Hematopoietic multipotent progenitor cell treated with erythropoietin and hydrocortisone succinate and interleukin-3 and kit ligand, for 15 days (in vitro differentiated cells): ENCODE measurements at regions not wholly inside any gene's neighbourhood (a gene's known extent, or its start where the extent isn't known, plus 50 kb on each side); places are given as distances from the start of the nearest gene placed in this dataset.
"Not testable (repeated sequence)": the region's sequence is repeated elsewhere in the genome, so short reads cannot be mapped to it uniquely, and the experiment has no call there.

Experiments
- DNase-seq: peaks from one replicate; pipeline ENCODE4 v3.0.0-alpha.2; 2015; ENCODE audit warnings: low spot score

GRCh38 chr13:65154661-65155447 lies 2075.3 kb downstream of the PCDH9 start:
- no peak for DNase-seq

DNA sequence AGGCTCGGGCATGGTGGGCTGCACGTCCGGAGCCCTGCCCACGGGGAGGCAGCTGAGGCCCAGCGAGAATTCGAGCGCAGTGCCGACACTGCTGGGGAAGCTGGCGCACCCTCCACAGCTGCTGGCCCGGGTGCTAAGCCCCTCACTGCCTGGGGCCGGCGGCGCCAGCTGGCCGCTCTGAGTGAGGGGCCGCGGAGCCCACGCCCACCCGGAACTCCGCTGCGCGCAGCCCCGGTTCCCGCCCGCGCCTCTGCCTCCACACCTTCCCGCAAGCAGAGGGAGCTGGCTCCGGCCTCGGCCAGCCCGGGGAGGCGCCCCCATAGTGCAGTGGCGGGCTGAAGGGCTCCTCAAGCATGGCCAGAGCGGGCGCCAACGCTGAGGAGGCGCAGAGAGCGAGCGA lies 2080.4 kb downstream of the PCDH9 start:
- no peak for DNase-seq

- no peak for DNase-seq
Measured at GRCh38 chr13:65143920-65144319, 2086.2 kb downstream of the PCDH9 start.

DNA sequence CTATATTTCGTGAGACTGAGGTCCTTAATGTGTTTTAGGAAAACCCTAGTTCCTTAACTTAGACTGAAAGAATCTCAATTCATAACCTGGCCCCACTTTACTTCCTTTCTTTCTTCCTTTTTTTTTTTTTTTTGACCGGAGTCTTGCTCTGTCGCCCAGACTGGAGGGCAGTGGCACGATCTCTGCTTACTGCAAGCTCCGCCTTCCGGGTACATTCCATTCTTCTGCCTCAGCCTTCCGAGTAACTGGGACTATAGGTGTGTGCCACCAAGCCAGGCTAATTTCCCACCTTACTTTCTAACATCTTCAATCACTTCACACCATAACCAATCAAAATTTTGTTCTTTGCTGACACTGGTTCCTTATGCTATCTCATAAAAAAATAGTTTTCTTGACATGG lies 2097.0 kb downstream of the PCDH9 start:
- DNase-seq, result no peak

- DNase-seq, result no peak
Measured at GRCh38 chr13:65125236-65125635, 2104.9 kb downstream of the PCDH9 start.

- no peak for DNase-seq
Measured at GRCh38 chr13:65112531-65112941, 2117.6 kb downstream of the PCDH9 start.

GRCh38 chr13:65112123-65112522 lies 2118.0 kb downstream of the PCDH9 start:
- DNase-seq, result no peak

- no peak for DNase-seq
Measured at GRCh38 chr13:65111223-65111622, 2118.9 kb downstream of the PCDH9 start.

- not testable (repeated sequence) for DNase-seq
Measured at GRCh38 chr13:65104436-65104835, 2125.7 kb downstream of the PCDH9 start.

GRCh38 chr13:65103351-65103750 lies 2126.8 kb downstream of the PCDH9 start:
- DNase-seq, result no peak

DNA sequence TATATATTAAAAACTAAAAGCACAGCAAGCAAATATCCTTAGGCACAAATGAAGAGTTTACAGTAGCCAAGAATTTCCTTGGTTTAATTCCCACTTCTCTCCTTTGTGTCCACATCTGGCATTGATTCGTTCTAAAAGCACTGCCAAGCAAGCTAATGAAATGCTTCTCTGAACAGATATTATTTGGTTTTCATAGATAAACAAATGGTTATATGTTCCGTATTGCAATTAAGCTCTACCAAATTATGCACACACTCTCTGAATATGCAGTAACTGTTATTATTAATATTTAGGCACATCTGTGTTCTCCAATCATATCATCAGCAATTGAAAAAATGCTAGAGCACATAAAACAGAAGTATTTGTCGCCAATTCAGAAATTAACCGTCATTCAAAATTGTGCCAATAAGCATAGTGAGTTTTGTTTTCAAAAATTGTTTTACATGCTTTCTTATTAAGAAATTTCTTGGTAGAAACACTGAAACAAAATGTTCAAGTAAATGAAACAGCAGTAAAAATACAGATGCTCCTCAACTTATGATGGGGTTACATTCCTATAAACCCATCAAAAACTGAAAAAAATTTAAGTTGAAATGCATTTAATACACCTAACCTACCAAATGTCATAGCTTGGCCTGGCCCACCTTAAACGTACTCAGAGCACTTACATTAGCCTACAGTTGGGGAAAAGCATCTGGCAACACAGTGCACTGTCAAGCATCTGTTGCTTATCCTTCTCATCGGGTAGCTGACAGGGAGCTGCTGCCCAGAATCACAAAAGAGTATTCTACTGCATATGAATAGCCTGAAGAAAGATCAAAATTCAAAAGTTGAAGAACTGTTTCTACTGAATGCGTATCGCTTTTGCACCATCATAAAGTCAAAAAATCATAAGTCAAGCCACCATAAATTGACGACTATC lies 2134.7 kb downstream of the PCDH9 start:
- DNase-seq, result no peak

DNA sequence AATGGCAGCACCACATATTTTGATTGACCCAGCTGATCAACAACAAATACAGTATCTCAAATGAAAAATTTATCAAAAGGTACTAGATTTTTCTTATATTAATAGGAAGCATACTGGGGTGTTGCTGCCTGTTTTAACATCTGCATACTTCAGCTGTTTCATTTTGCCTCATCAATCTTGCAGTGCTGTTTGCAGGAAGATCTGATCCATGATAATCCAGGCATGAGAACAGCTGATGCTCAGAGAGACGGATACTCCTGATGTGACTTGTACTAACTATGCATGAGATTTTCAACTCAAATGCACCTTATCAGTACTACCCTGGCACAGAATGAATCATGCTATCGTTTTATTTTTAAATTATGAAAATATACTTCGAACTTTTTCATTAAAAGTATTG lies 2136.8 kb downstream of the PCDH9 start:
- DNase-seq, result no peak

- DNase-seq, result no peak
Measured at GRCh38 chr13:65091031-65091430, 2139.1 kb downstream of the PCDH9 start.

GRCh38 chr13:65090186-65090585 lies 2139.9 kb downstream of the PCDH9 start:
- no peak for DNase-seq

DNA sequence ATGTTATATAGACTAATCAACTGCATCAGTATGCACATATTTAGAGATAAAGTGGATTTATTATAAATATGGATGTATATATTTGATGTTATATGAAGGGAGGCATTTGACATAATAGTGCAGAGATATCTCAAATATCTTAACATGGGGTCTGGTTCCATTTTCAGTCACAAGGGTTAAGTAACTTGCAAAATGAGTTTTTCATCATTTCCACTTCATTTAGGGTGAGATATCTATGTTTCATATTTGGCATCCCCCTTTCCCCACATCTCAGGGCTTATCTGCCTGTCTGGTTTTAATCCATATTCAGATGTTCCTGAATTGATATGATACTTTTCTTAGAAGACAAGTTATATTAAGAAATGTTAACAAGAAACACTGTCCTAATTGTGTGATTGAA lies 2141.2 kb downstream of the PCDH9 start:
- no peak for DNase-seq

- DNase-seq, result no peak
Measured at GRCh38 chr13:65085977-65086376, 2144.2 kb downstream of the PCDH9 start.

DNA sequence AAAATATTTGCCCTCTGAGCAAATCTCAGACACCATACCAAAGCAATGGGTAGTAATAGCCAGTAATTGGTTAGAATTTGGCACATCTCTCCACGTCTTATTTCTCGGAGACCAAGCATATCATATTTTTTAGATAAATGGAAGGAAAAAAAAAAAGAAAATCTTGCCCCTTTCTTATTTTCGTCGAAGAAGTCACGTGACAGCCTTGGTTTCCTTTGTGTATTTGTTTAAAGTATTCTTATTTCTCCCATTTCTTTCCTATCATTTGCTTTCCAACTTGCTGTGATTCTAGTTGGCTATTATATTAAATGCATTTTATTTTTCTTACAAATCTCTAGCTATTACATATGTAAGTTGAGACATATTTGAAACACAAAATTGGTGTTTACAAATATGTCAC lies 2155.9 kb downstream of the PCDH9 start:
- DNase-seq, result no peak

DNA sequence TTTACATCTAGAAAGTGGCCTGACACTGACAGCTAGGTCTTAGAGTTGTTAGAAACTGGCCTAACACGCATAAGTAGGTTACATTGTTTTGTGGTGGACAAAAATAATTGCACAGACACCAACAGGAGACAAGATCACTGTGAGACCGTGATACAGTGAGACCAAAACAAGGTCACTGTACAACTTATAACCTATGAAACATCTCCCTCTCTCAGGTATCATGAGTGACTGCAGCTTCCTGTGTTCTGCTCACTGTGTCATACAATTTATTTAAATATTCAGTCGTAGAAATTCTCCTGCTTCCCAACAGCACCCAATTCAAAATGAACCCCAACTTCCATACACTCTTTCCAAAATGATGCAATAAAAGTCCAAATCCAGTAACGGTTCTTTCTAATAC lies 2165.2 kb downstream of the PCDH9 start:
- no peak for DNase-seq

DNA sequence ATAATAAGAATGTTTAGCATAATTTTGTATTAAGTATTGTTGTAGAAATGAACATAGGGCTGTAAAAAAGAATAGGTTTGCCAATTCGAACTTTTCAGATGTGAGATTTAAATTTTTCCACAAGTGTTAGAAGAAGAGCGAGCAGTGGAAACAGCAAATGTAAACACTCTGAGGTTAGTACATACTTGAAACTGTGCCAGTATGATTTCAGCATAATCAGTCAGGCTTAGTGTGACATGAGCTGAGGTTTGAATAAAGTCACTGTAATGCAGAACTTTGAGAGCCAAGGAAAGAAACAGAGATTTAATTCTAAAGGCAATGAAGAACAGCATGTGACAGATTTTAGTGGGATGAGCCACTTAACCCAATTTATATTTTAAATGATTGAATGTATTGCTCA lies 2166.4 kb downstream of the PCDH9 start:
- no peak for DNase-seq

DNA sequence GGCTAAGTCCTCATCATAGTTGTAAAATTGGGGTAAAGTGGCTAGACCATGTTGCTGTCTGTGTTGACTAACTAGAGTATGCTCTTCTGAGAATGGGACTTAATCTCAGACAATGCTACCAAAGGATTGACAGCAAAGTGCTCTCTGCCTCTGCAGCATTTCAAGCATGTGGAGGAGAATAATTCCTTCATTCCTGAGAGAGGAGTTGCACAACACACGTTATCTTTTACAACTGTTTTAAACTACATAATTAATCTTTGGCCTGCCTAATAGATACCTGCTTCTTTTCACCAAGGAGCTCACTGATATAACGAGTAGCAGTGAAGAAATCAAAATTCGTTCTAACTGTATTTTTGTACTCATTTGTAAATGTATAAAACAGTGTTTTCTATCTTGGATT lies 2172.2 kb downstream of the PCDH9 start:
- no peak for DNase-seq

GRCh38 chr13:65054277-65054676 lies 2175.9 kb downstream of the PCDH9 start:
- DNase-seq, result no peak

- DNase-seq, result no peak
Measured at GRCh38 chr13:65036999-65037398, 2193.1 kb downstream of the PCDH9 start.

DNA sequence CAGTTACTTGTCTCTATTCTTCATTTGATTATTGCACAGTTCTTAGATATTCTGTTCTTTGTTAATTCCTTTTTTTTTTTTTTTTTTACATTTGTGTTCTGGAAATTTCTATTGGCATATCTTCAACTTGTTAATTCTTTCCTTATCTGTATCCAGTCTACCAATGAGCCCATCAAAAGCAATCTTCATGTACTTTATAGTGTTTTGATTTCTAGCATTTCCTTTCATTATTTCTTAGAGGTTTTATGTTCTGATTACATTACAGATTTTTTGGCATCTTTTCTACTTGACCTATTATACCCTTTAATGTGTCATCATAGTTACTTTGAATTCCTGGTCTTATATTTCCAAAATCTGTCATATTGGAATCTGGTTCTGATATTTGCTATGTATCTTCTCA lies 2194.8 kb downstream of the PCDH9 start:
- DNase-seq, result no peak
